HG03565 (cell line): ENCODE measurements at regions not wholly inside any gene's neighbourhood (a gene's known extent, or its start where the extent isn't known, plus 50 kb on each side); places are given as distances from the start of the nearest gene placed in this dataset.
"Not testable (repeated sequence)": the region's sequence is repeated elsewhere in the genome, so short reads cannot be mapped to it uniquely, and the experiment has no call there.

Source experiments
- ATAC-seq: cut with Tn5 transposase; IDR thresholded peaks from one replicate; pipeline ENCODE4 v1.9.1; 2021; ENCODE audit warnings: mild to moderate bottlenecking, moderate library complexity; ENCODE audit not compliant: unreplicated experiment

DNA sequence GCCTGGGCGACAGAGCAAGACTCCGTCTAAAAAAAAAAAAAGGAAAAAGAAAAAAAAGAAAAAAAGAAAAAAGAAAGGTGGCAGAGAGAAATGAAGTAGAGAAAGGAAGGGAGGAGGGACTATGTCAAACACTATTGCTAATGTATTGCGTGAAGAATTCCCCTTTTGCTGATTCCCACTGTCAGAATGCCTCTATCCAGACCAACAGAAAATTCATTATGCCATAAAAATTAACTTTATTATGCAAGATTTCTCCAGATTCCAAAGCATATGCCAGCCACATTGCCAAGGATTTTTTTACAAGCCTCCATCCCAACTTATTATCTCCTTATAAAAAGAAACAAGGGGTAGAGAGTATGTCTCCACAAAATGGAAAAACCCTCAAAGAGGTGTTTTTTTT is 209.3 kb downstream of the MTERF1 start:
- no peak for ATAC-seq

DNA sequence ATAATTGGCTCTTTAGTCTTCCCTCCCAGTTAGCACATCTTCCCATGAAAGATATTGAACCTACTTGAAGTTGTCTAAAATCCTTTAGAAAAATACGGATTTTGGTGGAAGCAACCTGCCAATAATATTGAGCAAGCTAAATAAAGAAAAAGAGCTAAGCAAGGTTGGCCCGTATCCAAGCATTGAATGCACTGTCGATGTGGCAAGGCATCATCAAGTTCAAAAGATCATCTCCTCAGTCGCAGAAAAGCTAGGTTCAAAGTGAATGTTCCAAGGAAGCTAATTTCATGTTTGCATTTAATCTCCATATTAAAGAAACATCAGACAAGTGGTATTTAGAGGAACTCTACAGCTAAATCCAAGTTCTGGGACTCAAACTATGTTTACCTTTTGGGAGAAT is 206.0 kb downstream of the MTERF1 start:
- no peak for ATAC-seq

DNA sequence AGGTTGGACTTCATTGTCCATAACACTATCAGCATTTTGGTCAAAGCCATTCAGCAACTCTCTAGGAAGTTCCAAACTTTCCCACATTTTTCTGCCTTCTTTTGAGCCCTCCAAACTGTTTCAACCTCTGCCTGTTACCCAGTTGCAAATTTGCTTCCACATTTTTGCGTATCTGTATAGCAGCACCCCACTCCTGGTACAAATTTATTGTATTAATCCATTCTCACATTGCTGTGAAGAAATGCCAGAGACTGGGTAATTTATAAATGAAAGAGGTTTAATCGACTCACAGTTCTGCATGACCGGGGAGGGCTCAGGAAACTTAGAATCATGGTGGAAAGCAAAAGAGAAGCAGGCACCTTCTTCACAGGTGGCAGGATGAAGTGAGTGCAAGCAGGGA is 198.8 kb downstream of the MTERF1 start:
- no peak for ATAC-seq

DNA sequence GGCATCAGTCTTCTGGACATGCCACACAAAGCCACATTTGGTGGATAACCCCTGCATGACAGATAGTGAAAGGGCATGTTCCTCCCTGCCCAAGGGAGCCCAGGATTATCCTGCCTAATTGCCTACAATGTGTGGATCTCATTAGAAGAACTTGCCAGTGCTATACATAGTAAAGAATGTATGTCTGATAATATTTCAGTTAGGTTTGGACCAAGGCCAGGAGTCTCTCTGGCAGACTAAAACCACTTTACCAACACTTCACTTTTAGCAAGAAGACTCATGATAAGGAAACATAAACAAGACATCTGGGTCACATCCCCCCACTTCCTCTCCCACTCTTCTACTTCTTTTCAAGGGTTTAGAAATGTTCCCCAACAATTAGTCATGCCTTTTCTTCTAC is 196.7 kb downstream of the MTERF1 start:
- ATAC-seq: no peak

DNA sequence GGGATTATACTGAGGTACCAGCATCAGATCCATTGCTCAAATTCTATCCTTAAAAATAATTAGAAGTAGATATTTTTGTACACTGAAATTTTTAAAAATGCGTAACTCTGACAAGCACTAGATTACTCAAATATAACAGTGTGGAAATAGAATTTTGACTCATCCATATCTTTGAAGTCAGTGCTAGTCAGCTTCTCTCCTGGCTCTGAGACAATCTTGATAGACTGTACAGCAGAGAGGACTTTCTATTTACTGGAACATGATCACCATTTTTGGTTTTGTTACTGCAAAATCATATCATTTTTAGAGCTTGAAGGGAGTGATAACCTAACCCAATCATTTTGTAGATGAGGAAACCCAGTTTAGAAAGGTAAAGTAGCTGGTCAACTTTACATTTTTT is 195.0 kb downstream of the MTERF1 start:
- ATAC-seq: no peak

DNA sequence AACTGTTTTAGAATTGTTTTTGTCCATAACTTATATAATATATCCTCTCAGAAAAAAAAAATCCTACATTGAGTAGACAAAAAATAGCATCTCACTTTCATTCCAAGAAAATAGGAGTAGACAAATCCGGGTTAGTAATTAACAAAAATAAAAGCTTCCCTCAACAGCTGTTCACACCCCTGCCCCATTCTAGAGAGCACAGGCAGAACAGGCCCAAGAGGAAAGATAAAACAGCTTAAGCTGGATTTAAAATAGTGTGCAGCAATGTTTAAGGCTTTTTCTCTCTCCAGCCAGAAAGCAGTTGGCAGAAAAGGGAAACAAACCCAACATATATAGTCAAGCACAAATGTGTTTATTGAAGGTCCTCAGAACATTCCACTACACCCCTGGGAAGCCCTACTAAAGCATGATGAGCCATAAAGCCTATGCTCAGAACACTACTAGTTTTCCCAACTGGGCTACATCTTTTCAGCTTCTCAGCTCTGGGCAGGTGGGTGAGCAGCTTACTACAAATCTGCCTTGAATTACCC is 189.9 kb downstream of the MTERF1 start:
- ATAC-seq: no peak

DNA sequence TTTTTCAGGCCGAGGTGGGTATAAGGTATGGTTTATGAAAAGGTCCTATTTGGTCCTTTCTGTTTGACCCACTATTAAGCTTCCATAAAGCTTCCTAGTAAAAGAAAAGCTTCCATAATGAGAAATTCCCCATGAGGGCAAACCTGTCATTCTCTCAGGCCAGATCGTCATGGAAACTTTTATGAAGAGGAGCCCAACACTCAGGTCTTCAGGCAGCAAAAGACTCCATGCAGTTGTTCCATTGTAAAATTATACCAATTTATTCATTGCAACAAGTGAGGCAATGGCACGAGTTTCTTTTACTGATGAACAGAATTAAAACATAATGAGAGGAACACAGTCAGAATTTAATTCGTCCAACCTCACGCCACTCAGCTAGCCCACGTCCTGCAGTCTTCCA is 188.6 kb downstream of the MTERF1 start:
- ATAC-seq: no peak

DNA sequence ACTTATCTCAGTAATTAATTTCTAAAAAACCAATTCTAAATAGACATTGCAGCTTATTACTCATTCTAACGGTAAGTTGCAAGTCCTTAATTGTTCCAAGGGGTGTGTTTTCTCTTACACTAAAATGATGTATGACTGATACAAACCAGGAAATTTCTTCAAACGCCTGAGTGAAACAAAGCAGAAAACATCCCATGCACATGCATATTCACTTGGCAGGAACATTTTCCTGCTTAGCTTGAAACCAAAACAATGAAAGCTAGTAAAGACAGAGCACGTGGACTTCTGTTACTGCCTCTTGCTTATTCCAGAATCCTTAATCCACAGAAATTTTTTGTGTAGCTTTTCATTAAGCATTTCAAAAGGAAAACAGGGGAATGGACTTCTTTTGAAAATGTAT is 187.7 kb downstream of the MTERF1 start:
- no peak for ATAC-seq

DNA sequence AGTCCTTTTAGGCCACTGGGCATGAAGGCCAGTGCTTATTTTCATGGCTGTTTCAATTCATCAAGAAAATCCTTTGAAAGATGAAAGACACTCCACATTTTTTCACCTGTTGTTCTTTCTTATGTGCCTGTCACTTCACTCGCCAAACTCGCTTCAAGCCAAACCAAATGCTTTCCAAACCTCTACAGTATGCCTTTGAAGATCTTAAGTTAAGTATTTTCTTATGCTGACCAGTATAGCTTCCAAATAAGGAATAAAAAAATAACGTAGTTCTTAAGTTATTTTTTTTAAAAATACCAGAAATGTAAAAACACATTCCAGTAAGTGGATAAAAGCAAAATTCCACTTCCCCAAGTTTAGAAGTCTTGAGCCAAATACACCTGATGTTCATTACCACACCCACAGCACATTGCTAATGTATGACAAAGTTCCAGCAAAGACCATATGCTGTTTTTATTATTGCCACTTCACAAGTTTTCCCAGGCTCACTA is 186.1 kb downstream of the MTERF1 start:
- ATAC-seq: no peak

DNA sequence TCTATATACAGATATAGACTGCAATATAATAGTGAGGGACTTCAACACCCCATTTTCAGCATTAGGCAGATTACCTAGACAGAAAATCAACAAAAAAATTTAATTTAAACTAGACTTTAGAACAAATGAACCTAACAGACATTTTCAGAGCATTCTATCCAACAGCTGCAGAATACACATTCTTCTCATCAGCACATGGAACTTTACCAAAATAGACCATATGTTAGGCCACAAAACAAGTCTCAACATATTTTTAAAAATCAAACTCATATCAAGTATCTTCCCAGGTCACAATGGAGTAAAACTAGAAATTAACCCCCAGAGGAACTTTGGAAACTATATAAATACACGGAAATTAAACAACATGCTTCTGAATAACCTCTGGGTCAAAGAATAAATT is 169.6 kb downstream of the MTERF1 start:
- no peak for ATAC-seq

DNA sequence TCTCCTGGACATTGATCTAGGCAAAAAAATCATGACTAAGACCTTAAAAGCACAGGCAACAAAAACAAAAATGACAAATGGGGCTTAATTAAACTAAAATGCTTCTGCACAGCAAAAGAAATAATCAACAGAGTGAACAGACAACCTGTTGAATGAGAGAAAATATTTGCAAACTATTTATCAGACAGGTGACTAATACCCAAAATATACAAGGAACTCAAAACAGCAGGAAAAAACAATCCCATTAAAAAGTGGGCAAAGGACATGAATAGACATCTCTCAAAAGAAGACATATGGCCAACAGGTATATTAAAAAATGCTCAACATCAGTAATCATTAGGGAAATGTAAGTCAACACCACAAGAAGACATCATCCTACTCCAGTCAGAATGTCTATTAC is 166.8 kb downstream of the MTERF1 start:
- no peak for ATAC-seq

DNA sequence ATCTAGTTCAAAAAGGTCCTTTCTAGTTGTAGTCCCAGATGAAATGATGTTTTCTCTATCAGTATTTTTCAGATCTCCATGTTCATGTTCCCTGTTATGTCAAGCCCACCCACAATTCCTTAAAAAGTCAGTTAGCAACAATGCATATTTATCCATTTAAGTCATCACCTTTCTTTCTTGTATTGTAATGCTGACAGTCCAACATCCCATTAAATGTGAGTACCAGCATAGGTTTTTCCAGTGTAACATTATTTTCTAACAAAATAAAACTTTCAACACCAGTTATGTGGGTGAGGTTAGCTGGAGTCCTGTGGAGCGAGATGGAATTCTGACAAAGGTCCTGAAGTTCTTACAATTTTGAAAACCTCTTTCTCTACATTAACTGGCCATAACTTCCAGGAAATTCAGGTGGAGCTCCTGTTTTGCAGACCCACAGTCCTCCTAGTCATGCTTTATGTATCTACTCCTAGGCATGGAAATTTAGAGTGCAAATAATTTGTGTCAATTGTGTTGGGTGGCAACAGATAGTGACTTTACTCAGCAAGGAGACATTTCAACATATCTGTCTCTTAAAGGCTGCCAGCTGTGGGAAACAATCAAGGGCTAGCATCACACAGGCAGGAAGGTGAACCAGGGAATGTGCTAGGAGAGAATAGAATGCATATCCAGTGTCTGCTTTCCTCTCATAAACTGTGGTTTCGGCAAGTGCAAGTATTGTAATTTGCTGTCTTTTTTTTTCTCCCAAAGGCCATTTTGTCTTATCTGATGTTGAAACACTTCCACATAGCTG is 162.6 kb downstream of the MTERF1 start:
- ATAC-seq: no peak

DNA sequence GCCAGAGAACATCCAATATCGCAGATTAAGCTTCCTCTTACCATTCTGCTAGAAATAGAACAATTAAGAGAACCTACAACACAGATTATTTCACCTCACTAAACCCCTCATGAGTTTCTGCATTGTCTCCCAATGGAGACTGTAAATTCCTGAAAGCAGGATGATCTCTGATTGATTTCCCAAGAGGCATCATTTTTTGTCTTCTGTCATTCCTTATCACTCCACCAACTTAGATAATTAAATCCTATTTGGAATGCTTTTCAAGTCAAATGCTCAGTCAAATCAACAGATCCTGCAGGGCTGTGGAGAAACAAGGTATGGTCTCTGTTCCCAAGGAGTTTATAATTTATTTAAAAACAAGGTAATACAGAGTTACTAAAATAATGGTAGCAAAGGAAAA is 161.5 kb downstream of the MTERF1 start:
- ATAC-seq: no peak

DNA sequence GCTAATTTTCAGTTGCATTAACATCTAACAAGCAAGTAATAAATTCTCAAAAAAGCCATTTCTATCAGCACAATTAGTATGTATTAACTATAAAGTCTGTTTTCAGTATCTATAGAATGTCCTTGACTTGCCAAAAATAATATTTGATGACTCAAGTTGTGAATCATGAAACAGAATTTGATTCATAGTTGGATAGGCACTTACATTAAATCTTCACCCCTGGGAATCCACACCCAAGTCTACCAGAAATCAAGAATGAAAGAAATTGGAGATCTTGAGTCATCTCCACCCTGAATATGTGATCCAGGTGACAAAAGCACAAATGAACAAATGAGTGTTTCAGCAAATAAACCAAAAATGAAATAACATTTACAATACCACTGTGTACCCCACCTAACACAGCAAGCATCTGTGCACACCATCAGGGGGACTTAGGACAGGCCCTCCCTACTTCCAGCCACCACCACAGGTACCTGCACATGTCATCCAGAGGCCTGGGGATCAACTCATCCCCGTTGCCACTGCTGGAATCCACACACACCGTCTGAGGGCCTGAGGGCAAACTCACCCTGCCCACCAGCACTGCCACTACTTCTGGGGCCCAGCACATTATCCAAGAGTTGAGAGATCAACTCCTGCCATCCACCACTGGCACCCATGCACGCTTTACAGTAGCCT is 160.1 kb downstream of the MTERF1 start:
- no peak for ATAC-seq

DNA sequence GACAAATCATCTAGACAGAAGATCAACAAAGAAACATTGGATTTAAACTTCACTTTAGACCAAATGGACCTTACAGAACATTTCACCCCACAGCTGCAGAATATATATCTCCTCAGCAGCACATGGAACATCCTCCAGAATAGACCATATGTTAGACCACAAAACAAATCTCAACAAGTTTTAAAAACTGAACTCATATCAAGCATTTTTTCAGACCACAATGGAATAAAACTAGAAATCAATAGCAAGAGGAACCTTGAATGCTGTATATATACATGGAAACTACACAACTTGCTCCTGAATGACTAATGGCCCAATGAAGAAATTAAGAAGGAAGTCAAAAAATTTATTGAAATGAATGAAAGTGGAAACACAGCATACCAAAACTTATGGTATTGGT is 157.7 kb downstream of the MTERF1 start:
- no peak for ATAC-seq

DNA sequence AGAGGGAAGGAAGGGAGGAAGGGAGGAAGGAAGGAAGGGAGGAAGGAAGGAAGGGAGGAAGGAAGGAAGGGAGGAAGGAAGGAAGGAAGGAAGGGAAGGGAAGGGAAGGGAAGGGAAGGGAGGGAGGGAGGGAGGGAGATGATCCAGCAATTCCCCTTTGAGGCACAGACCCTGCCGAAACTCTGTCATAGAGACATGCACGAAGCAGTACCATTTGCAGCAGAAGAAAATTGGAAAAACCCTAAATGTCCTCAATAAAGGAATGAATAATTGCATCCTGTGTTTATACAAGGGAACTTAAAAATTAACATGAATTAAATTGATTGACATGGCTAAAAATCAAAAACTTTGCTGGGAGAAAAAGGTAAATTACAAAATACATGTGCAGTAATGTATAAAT is 151.5 kb downstream of the MTERF1 start:
- ATAC-seq: not testable (repeated sequence)

DNA sequence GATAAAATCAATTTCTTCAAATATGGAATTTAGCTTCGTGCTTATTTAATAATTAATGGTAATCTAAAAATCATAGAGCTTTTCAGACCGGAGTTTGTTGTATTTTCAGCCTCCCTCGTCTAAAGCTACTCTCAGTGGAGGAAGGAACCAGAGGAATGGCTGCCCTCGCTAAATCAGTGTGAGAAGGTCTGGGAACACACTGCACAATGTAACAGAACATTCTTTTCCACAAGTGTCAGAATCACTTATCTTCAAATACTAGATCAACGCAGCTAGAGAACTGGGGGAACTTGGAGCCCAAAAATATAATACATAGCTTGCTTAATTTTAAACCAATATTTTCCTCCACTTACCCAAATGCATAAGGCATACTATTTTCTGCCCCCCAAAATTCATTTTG is 148.5 kb downstream of the MTERF1 start:
- no peak for ATAC-seq

DNA sequence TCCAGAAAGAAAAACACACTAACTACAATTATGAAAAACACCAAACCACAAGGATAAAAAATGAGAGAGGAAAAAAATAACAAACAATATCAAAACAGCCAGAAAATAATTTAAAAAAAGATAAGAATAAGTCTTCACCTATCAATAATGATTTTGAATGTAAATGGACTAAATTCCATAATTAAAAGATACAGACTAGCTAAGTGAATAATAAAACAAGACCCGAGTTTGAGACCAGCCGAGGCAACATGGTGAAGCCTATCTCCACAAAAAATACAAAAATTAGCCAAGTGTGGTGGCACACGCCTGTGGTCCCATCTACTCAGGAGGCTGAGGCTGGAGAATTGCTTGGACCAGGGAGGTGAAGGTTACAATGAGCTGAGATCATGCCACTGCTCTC is 131.1 kb downstream of the MTERF1 start:
- ATAC-seq: no peak

DNA sequence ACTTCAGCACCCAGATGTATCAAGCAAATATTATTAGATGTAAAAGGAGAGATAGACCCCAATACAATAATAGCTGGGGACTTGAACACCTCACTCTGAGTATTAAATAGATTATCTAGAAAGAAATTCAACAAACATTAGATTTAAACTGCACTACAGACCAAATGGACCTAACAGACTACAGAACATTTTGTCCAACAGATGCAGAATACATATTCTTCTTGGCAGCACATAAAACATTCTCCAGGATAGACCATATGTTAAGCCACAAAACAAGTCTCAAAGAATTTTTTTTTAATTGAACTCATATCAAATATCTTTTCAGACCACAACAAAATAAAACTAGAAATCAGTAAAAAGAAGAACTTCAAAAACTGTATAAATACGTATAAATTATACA is 130.4 kb downstream of the MTERF1 start:
- ATAC-seq: no peak

DNA sequence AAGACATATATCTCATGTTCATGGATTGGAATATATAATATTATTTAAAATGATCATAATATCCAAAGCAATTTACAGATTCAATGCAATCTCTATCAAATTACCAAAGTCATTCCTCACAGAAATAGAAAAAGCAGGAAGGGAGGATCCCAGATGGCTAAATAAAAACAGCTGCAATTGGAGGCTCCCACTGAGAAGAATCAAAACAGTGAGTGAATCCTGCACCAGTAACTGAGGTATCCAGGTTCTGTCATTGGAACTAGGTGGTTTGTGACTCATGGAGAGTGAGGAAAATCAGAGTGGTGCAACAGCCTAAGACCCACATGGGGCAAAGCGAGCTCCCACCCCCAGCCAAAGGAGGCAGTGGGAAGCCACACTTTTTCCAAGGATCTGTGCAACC is 128.4 kb downstream of the MTERF1 start:
- ATAC-seq: no peak

DNA sequence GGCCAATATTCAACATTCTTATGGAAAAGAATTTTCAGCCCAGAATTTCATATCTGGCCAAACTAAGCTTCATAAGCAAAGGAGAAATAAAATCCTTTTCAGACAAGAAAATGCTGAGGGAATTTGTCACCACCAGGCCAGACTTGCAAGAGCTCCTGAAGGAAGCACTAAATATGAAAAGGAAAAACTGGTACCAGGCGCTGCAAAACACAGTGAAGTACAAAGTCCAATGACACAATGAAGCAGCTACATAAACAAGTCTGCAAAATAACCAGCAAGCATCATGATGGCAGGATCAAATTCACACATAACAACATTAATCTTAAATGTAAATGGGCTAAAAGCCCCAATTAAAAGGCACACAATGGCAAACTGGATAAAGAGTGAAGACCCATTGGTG is 126.2 kb downstream of the MTERF1 start:
- not testable (repeated sequence) for ATAC-seq

DNA sequence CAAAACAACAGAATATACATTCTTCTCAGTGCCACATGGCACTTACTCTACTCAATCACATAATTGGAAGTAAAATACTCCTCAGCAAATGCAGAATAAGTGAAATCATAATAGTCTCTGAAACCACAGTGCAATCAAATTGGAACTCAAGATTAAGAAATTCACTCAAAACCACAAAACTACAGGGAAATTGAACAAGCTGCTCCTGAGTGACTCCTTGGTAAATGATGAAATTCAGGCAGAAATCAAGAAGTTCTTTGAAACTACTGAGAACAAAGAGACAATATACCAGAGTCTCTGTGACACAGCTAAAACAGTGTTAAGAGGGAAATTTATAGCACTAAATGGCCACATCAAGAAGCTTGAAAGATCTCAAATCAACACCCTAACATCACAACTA is 125.4 kb downstream of the MTERF1 start:
- ATAC-seq: not testable (repeated sequence)
